ENCODE measurements at regions not wholly inside any gene's neighbourhood (a gene's known extent, or its start where the extent isn't known, plus 50 kb on each side); places are given as distances from the start of the nearest gene placed in this dataset.
"Not testable (repeated sequence)": the region's sequence is repeated elsewhere in the genome, so short reads cannot be mapped to it uniquely, and the experiment has no call there.

- TF ChIP-seq, protein P1, sequence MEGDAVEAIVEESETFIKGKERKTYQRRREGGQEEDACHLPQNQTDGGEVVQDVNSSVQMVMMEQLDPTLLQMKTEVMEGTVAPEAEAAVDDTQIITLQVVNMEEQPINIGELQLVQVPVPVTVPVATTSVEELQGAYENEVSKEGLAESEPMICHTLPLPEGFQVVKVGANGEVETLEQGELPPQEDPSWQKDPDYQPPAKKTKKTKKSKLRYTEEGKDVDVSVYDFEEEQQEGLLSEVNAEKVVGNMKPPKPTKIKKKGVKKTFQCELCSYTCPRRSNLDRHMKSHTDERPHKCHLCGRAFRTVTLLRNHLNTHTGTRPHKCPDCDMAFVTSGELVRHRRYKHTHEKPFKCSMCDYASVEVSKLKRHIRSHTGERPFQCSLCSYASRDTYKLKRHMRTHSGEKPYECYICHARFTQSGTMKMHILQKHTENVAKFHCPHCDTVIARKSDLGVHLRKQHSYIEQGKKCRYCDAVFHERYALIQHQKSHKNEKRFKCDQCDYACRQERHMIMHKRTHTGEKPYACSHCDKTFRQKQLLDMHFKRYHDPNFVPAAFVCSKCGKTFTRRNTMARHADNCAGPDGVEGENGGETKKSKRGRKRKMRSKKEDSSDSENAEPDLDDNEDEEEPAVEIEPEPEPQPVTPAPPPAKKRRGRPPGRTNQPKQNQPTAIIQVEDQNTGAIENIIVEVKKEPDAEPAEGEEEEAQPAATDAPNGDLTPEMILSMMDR (conservative IDR thresholded peaks at IDR 0.05): no peak
- Mint-ChIP-seq H3K4me3 (no peak overlapping the region), H3K27ac (no peak overlapping the region), H3K4me1 (ENCODE audit: unreplicated experiment) (no peaks in the 10 kb centered on the region), H3K9me3 (no peaks in the 10 kb centered on the region), H3K27me3 (peaks cover 5% of the 10 kb centered on the region), H3K36me3 (no peaks in the 10 kb centered on the region)
- DNase-seq (ENCODE audit: extremely low spot score, unreplicated experiment): no peak
These were observed 105.6 kb upstream of the SMIM31 start for GRCh38 chr4:164648151-164648848.

DNA sequence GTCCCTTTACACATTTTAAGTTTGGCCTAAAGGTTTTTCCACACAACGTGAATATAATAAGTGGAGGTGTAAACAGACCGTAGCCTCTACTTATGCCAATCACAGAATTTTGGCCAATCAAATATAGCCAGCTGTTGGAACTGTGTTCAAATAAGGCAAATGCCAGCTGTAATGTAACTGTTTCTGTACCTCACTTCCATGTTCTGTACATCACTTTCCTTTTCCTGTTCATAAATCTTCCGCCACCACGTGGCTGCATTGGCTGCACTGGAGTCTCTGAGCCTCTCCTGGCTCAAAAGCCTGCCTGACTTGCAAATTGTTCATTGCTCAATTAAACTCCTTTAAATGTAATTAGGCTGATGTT, 105.1 kb upstream of the SMIM31 start:
- H3K27me3 Mint-ChIP-seq: peaks cover 5% of the 10 kb centered on the region
- H3K36me3 Mint-ChIP-seq: no peaks in the 10 kb centered on the region
- no peak for DNase-seq (ENCODE audit: extremely low spot score, unreplicated experiment)
- no peak overlapping the region for H3K27ac Mint-ChIP-seq
- H3K9me3 Mint-ChIP-seq: no peaks in the 10 kb centered on the region
- no peaks in the 10 kb centered on the region for H3K4me1 Mint-ChIP-seq (ENCODE audit: unreplicated experiment)
- H3K4me3 Mint-ChIP-seq: no peak overlapping the region
- TF ChIP-seq, protein P1 (conservative IDR thresholded peaks at IDR 0.05): no peak

GRCh38 chr4:164659765-164660164, 94.2 kb upstream of the SMIM31 start:
- Mint-ChIP-seq H3K36me3 (no peaks in the 10 kb centered on the region), H3K27me3 (peaks cover 29% of the 10 kb centered on the region), H3K9me3 (peaks cover 18% of the 10 kb centered on the region), H3K4me3 (no peak overlapping the region), H3K4me1 (ENCODE audit: unreplicated experiment) (no peaks in the 10 kb centered on the region), H3K27ac (no peak overlapping the region)
- no peak for DNase-seq (ENCODE audit: extremely low spot score, unreplicated experiment)
- TF ChIP-seq, protein P1 (conservative IDR thresholded peaks at IDR 0.05): no peak

GRCh38 chr4:164676152-164676551, 77.8 kb upstream of the SMIM31 start:
- H3K36me3 Mint-ChIP-seq; H3K4me3 Mint-ChIP-seq; H3K27ac Mint-ChIP-seq; H3K4me1 Mint-ChIP-seq (ENCODE audit: unreplicated experiment); H3K9me3 Mint-ChIP-seq; H3K27me3 Mint-ChIP-seq; DNase-seq (ENCODE audit: extremely low spot score, unreplicated experiment): not testable (repeated sequence)

DNA sequence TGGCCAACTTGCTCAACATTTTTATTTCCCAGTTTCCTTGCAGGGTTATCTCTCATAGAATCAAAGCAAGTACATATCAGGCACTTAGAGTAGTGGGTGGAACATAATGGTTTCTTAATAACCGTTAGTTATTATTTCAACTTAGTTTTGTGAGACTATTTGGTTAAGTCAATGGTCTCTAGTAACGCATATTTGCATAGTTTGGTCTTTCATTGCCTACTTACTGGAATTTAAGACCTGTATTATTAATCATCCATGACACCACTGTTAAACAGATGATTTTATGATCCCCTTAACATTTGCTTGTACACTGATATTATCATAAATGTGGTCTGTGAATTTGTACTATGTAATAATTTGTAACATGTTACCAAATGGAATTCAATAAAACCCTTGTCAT, 70.9 kb upstream of the SMIM31 start:
- DNase-seq (ENCODE audit: extremely low spot score, unreplicated experiment): no peak
- H3K4me1 Mint-ChIP-seq (ENCODE audit: unreplicated experiment): no peaks in the 10 kb centered on the region
- H3K27ac Mint-ChIP-seq: no peak overlapping the region
- no peaks in the 10 kb centered on the region for H3K27me3 Mint-ChIP-seq
- no peaks in the 10 kb centered on the region for H3K9me3 Mint-ChIP-seq
- H3K36me3 Mint-ChIP-seq: no peaks in the 10 kb centered on the region
- TF ChIP-seq, protein P1 (conservative IDR thresholded peaks at IDR 0.05): no peak
- H3K4me3 Mint-ChIP-seq: no peak overlapping the region

GRCh38 chr4:164695650-164696049, 58.3 kb upstream of the SMIM31 start:
- Mint-ChIP-seq H3K27ac (no peak overlapping the region), H3K36me3 (no peaks in the 10 kb centered on the region), H3K9me3 (no peaks in the 10 kb centered on the region), H3K4me3 (no peak overlapping the region), H3K27me3 (no peaks in the 10 kb centered on the region), H3K4me1 (ENCODE audit: unreplicated experiment) (no peaks in the 10 kb centered on the region)
- no peak for DNase-seq (ENCODE audit: extremely low spot score, unreplicated experiment)
- TF ChIP-seq, protein P1 (conservative IDR thresholded peaks at IDR 0.05): no peak

Data from type B pancreatic cell (in vitro differentiated cells).